ENCODE measurements at regions not wholly inside any gene's neighbourhood (a gene's known extent, or its start where the extent isn't known, plus 50 kb on each side); places are given as distances from the start of the nearest gene placed in this dataset.

DNA sequence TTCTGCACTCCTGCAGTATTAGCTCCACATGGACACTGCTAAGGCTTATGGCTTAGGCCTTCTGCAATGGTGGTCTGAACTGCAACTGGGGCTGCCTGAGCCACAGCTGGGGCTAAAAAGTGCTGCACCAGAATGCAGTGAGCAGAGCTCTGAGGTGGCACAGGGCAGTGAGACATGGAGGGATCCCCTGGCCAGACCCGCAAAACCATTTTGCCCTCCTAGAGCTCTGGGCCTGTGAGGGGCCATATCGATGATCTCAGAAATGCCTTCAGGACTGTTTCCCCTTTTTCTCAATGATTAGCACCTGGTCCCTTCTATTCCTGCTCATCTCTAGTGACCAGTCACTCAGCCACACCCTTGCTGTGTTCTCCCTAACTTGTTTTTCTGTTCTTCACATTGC, 397.7 kb downstream of the UQCRFS1 start:
- Histone ChIP-seq H3K4me1 (ENCODE audit: insufficient read depth, low read length) (no peaks in the 10 kb centered on the region), H3K79me2 (ENCODE audit: insufficient read depth, low read length) (no peaks in the 10 kb centered on the region), H3K27ac (ENCODE audit: low read depth, low read length) (no peak overlapping the region), H3K4me2 (ENCODE audit: insufficient read depth, low read length) (no peak overlapping the region), H3K4me3 (ENCODE audit: insufficient read depth, low read length) (no peak overlapping the region), H3K36me3 (ENCODE audit: insufficient read depth, low read length) (no peaks in the 10 kb centered on the region), H3K9me3 (ENCODE audit: low read depth, low read length) (peaks cover 3% of the 10 kb centered on the region), H4K20me1 (ENCODE audit: insufficient read depth, low read length) (no peaks in the 10 kb centered on the region), H3K27me3 (ENCODE audit: insufficient read depth, low read length) (no peaks in the 10 kb centered on the region), H2AFZ (ENCODE audit: low read length) (no peak overlapping the region)
- TF ChIP-seq, protein P1, sequence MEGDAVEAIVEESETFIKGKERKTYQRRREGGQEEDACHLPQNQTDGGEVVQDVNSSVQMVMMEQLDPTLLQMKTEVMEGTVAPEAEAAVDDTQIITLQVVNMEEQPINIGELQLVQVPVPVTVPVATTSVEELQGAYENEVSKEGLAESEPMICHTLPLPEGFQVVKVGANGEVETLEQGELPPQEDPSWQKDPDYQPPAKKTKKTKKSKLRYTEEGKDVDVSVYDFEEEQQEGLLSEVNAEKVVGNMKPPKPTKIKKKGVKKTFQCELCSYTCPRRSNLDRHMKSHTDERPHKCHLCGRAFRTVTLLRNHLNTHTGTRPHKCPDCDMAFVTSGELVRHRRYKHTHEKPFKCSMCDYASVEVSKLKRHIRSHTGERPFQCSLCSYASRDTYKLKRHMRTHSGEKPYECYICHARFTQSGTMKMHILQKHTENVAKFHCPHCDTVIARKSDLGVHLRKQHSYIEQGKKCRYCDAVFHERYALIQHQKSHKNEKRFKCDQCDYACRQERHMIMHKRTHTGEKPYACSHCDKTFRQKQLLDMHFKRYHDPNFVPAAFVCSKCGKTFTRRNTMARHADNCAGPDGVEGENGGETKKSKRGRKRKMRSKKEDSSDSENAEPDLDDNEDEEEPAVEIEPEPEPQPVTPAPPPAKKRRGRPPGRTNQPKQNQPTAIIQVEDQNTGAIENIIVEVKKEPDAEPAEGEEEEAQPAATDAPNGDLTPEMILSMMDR (IDR thresholded peaks at IDR 0.05; ENCODE audit: extremely low read depth, low read depth, low read length): no peak
- no peak for DNase-seq (ENCODE audit: insufficient read length, low spot score, missing footprints)

DNA sequence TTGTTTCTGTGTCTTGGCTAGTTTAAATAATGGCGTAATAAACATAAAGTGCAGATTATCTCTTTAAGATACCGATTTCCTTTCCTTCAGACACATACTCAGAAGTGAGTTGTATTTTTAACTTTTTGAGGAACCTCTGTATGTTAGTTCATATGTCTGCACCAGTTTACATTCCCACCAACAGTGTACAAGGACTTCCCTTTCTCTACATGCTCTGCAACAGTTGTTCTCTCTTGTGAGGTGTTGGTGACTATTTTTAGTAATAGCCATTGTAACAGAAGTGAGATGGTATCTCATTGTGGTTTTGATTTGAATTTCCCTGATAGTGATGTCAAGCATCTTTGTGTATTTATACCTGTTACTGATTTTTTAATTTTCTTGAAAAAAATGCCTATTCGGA, 418.6 kb downstream of the UQCRFS1 start:
- H4K20me1 ChIP-seq (ENCODE audit: insufficient read depth, low read length): no peaks in the 10 kb centered on the region
- no peak overlapping the region for H3K4me2 ChIP-seq (ENCODE audit: insufficient read depth, low read length)
- no peaks in the 10 kb centered on the region for H3K27me3 ChIP-seq (ENCODE audit: insufficient read depth, low read length)
- H3K36me3 ChIP-seq (ENCODE audit: insufficient read depth, low read length): no peaks in the 10 kb centered on the region
- DNase-seq (ENCODE audit: insufficient read length, low spot score, missing footprints): no peak
- no peak overlapping the region for H2AFZ ChIP-seq (ENCODE audit: low read length)
- TF ChIP-seq, protein P1 (IDR thresholded peaks at IDR 0.05; ENCODE audit: extremely low read depth, low read depth, low read length): no peak
- H3K4me1 ChIP-seq (ENCODE audit: insufficient read depth, low read length): no peaks in the 10 kb centered on the region
- no peak overlapping the region for H3K4me3 ChIP-seq (ENCODE audit: insufficient read depth, low read length)
- H3K27ac ChIP-seq (ENCODE audit: low read depth, low read length): no peak overlapping the region
- no peaks in the 10 kb centered on the region for H3K79me2 ChIP-seq (ENCODE audit: insufficient read depth, low read length)
- no peaks in the 10 kb centered on the region for H3K9me3 ChIP-seq (ENCODE audit: low read depth, low read length)

DNA sequence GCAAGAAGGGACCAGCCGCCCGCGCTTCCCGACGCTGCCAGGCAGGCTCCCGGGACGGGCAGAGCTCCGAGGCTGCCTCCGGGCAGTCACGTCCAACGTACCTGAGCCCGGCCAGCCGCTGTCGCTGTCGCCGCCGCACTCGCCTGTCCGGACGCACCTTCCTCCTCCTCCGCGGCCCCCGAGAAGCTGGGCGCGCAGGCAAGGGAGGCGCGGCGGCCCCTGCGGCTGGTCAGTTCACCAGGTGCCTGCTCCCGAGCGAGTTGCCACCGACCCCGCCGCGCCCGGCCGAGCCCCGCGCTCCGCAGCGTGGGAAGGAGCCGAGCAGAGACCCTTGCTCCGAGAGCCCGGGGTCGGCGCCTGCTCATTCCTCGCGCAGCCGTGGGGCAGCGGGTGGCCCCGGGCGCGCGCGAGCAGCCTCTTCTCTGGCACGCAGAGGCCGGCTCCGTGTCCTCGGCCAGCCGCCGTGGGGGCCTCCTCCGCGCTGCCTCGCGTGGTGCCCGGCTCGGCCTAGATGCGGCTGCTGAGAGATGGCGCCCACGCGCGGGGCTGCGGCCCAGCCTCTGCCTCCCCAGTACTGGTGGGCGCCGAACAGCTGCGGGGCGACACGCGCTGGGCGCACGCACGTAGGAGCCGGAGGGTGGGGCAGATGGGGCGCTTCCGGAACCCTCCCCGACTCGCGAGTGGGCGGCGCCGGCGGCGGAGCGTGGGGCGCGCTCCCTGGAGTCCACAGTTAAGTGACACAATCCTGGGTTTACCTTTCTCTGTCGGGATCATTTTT, 419.4 kb downstream of the UQCRFS1 start:
- H3K4me3 ChIP-seq (ENCODE audit: insufficient read depth, low read length): no peak overlapping the region

DNA sequence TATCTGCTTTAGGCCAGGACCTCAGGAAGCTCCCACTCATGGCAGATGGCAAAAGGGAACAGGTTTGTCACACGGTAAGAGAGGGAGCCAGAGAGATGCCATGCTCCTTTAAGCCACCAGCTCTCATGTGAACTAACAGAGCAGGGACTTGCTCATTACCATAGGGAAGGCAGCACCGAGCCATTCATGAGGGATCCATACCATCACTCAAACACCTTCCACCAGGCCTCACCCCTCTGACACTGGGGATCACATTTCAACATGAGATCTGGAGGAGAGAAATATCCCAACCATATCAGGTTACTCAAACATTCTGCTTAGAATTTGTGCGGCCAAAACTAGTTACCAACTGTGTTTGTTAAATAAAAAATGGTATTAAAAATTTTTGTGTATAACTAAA, 427.0 kb downstream of the UQCRFS1 start:
- no peak overlapping the region for H2AFZ ChIP-seq (ENCODE audit: low read length)
- H3K79me2 ChIP-seq (ENCODE audit: insufficient read depth, low read length): no peaks in the 10 kb centered on the region
- H3K4me3 ChIP-seq (ENCODE audit: insufficient read depth, low read length): no peak overlapping the region
- no peak overlapping the region for H3K27ac ChIP-seq (ENCODE audit: low read depth, low read length)
- H3K9me3 ChIP-seq (ENCODE audit: low read depth, low read length): peaks cover 2% of the 10 kb centered on the region
- H4K20me1 ChIP-seq (ENCODE audit: insufficient read depth, low read length): no peaks in the 10 kb centered on the region
- no peak for DNase-seq (ENCODE audit: insufficient read length, low spot score, missing footprints)
- H3K4me1 ChIP-seq (ENCODE audit: insufficient read depth, low read length): no peaks in the 10 kb centered on the region
- H3K27me3 ChIP-seq (ENCODE audit: insufficient read depth, low read length): no peaks in the 10 kb centered on the region
- H3K36me3 ChIP-seq (ENCODE audit: insufficient read depth, low read length): no peaks in the 10 kb centered on the region
- H3K4me2 ChIP-seq (ENCODE audit: insufficient read depth, low read length): no peak overlapping the region
- TF ChIP-seq, protein P1 (IDR thresholded peaks at IDR 0.05; ENCODE audit: extremely low read depth, low read depth, low read length): no peak

More for the DNA sequence above, 419.4 kb downstream of the UQCRFS1 start:
- Histone ChIP-seq H3K79me2 (ENCODE audit: insufficient read depth, low read length) (no peaks in the 10 kb centered on the region), H3K27ac (ENCODE audit: low read depth, low read length) (no peak overlapping the region), H2AFZ (ENCODE audit: low read length) (no peak overlapping the region), H3K4me2 (ENCODE audit: insufficient read depth, low read length) (no peak overlapping the region), H3K27me3 (ENCODE audit: insufficient read depth, low read length) (no peaks in the 10 kb centered on the region), H3K4me1 (ENCODE audit: insufficient read depth, low read length) (no peaks in the 10 kb centered on the region), H3K36me3 (ENCODE audit: insufficient read depth, low read length) (no peaks in the 10 kb centered on the region), H4K20me1 (ENCODE audit: insufficient read depth, low read length) (no peaks in the 10 kb centered on the region), H3K9me3 (ENCODE audit: low read depth, low read length) (no peaks in the 10 kb centered on the region)
- no peak for DNase-seq (ENCODE audit: insufficient read length, low spot score, missing footprints)
- TF ChIP-seq, protein P1 (IDR thresholded peaks at IDR 0.05; ENCODE audit: extremely low read depth, low read depth, low read length): no peak

Data from osteoblast (primary cell).